GM13976 (cell line): ENCODE measurements at regions not wholly inside any gene's neighbourhood (a gene's known extent, or its start where the extent isn't known, plus 50 kb on each side); places are given as distances from the start of the nearest gene placed in this dataset.
"Not testable (repeated sequence)": the region's sequence is repeated elsewhere in the genome, so short reads cannot be mapped to it uniquely, and the experiment has no call there.

Experiments
- DNase-seq: peaks from one replicate; pipeline ENCODE4 v3.0.0; 2012; ENCODE audit warnings: low spot score
- CTCF ChIP-seq: IDR thresholded peaks from 2 replicates; pipeline ENCODE4 v1.5.1; 2012; ENCODE audit warnings: borderline replicate concordance, mild to moderate bottlenecking; ENCODE audit not compliant: insufficient read depth; ENCODE audit errors: extremely low read depth, missing control alignments, control extremely low read depth
- in situ Hi-C: fragments of 300-500 bp; cut with MboI; formaldehyde crosslinking; loops from one replicate; pipeline ENCODE4 v1.12.0; 2022; ENCODE audit warnings: low sequenced_read_pairs, mixed read lengths, inconsistent platforms; ENCODE audit not compliant: unreplicated experiment

GRCh38 chr10:83539528-83540308 lies 599.6 kb upstream of the GHITM start:
- no peak for DNase-seq
- in situ Hi-C loops = no loop called here

DNA sequence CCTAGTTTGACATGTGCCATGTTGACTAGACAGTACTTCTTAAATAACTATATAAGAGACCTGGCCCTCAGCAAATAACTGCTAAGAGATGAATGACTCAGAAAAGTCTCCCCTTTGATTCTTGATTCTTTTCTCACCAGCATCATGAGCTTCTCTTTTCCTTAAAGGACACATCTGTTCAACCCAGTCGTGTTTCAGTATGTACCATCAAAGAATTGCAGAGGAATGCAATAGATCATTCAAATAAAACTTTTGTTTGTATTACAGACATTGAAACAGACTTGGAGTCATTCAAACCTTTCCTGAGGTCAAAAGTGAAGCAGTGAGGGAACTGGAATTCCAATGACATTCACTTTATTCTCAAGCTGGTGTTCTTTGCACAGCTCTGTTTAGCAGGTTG lies 598.3 kb upstream of the GHITM start:
- in situ Hi-C loops = no loop called here
- no peak for DNase-seq
- no peak for TF ChIP-seq CTCF

More at GRCh38 chr10:83539528-83540308, 599.6 kb upstream of the GHITM start:
- TF ChIP-seq CTCF = no peak

- in situ Hi-C loops = no loop called here
- TF ChIP-seq CTCF = no peak
- no peak for DNase-seq
These were observed 596.4 kb upstream of the GHITM start for GRCh38 chr10:83542774-83543411.

GRCh38 chr10:83543691-83544462 lies 595.4 kb upstream of the GHITM start:
- DNase-seq = no peak
- TF ChIP-seq CTCF = no peak
- in situ Hi-C loops = no loop called here

DNA sequence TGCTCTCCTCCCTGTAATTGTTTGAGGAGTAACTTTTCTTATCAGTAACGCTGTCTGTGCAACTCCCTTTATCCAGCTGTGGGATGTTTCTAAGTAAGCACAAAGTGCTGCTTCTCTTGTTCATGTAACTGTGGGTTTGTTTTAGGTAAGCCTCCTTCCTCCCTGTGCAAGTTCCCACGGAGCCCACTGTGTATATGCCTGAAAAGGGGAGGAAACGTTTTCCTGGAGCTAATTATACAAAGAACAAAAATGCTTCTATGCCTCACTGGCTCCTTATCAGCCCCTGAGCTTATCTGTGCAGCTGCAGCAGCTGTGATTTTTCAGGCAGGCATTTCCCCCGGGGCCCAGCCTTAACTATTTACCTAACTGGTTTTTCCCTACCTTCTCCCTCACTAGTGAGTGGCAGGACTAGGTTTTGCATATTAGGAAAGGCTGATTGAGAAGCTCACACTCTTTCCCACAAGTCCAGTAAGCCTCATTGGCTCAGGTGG lies 593.4 kb upstream of the GHITM start:
- in situ Hi-C loops = no loop called here
- DNase-seq = no peak
- no peak for TF ChIP-seq CTCF

GRCh38 chr10:83551190-83551589 lies 588.1 kb upstream of the GHITM start:
- DNase-seq, in situ Hi-C loops: not testable (repeated sequence)
